Karpas-422 (cell line): ENCODE measurements at regions not wholly inside any gene's neighbourhood (a gene's known extent, or its start where the extent isn't known, plus 50 kb on each side); places are given as distances from the start of the nearest gene placed in this dataset.

Source experiments
- DNase-seq: peaks from one replicate; pipeline ENCODE4 v3.0.0-alpha.2; 2015
- H2AFZ ChIP-seq: fragments of 200-600 bp; sonication (generic); 2 replicates; pipeline ENCODE4 v1.6.1; 2014; ENCODE audit warnings: antibody characterized with exemption, low read length, mixed read lengths
- H3K27ac ChIP-seq: fragments of 200-600 bp; sonication (generic); 2 replicates; pipeline ENCODE4 v1.5.1; 2014; ENCODE audit warnings: mild to moderate bottlenecking, low read length, moderate library complexity
- H3K27me3 ChIP-seq: fragments of 200-600 bp; sonication (generic); 2 replicates; pipeline ENCODE4 v1.6.1; 2014; ENCODE audit warnings: low read length, mixed read lengths
- H3K36me3 ChIP-seq: fragments of 200-600 bp; sonication (generic); 2 replicates; pipeline ENCODE4 v1.6.1; 2014; ENCODE audit warnings: low read length, mixed read lengths; ENCODE audit not compliant: insufficient read depth
- H3K4me1 ChIP-seq: fragments of 200-600 bp; sonication (generic); 2 replicates; pipeline ENCODE4 v1.6.1; 2014; ENCODE audit warnings: mild to moderate bottlenecking, low read length, mixed read lengths
- H3K4me2 ChIP-seq: fragments of 200-600 bp; sonication (generic); 2 replicates; pipeline ENCODE4 v1.6.1; 2014; ENCODE audit warnings: low read length, low read depth, mild to moderate bottlenecking; ENCODE audit not compliant: poor library complexity, severe bottlenecking
- H3K4me3 ChIP-seq: fragments of 200-600 bp; sonication (generic); 2 replicates; pipeline ENCODE4 v1.5.1; 2014; ENCODE audit warnings: mild to moderate bottlenecking, antibody characterized with exemption, low read length, mixed read lengths
- H3K79me2 ChIP-seq: fragments of 200-600 bp; sonication (generic); 2 replicates; pipeline ENCODE4 v1.6.1; 2014; ENCODE audit warnings: mild to moderate bottlenecking, low read length, mixed read lengths
- H3K9ac ChIP-seq: fragments of 200-600 bp; sonication (generic); 2 replicates; pipeline ENCODE4 v1.6.0; 2014; ENCODE audit warnings: low read length
- H3K9me2 ChIP-seq: fragments of 200-600 bp; sonication (generic), shearing (Covaris generic); replicated peaks from 2 replicates; pipeline ENCODE4 v1.6.0; 2014; ENCODE audit warnings: mild to moderate bottlenecking, low read length, moderate library complexity; ENCODE audit not compliant: insufficient read depth
- H3K9me3 ChIP-seq: fragments of 300-700, 200-600 bp; sonication (generic); 2 replicates; pipeline ENCODE4 v1.6.1; 2014; ENCODE audit warnings: low read length, mixed read lengths
- H4K20me1 ChIP-seq: fragments of 200-600 bp; sonication (generic); 2 replicates; pipeline ENCODE4 v1.6.1; 2014; ENCODE audit warnings: mild to moderate bottlenecking, antibody characterized with exemption, low read length, low read depth; ENCODE audit not compliant: insufficient read depth

DNA sequence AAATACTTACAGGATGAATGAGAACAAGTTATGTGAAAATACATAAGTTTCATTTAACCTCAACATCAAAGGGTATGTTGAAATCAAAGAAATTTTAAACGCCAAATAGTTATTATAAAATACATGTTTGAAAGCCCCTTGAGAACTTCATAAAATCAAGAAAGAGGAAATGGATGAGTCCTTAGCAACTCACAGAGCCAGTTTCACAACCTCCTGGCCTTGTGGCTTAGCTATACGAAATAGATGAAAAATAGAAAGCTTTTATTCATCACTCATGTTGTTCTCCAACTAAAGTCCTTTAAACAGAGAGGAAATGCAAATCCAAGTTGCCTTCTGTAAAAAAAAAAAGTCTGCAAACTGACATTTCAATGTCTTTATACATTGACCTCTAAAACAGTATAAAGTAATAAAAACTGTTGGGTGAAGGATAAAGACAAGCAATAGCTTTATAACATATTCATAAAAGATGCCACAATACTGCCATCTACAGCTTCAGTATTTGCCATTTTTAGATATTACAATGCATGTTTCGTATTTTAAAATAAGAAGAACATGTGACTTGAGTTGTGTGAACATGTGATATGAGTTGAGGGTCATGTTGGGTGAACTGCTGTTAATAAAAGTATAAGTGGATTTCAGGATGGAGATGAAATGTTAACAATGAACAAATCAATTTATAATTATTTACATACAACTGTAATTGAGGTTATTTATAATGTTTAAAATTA is 847.8 kb downstream of the MRPL39 start:
- no peaks in the 10 kb centered on the region for H3K79me2 ChIP-seq
- H3K27me3 ChIP-seq = no peaks in the 10 kb centered on the region
- no peak overlapping the region for H2AFZ ChIP-seq
- H3K9me2 ChIP-seq = no peaks in the 10 kb centered on the region
- 0 out of 2 replicates have a peak, but pooled peaks cover 8% of the 10 kb centered on the region for H3K9me3 ChIP-seq
- no peak overlapping the region for H3K4me2 ChIP-seq
- no peak overlapping the region for H3K27ac ChIP-seq
- H3K36me3 ChIP-seq = no peaks in the 10 kb centered on the region
- DNase-seq = no peak
- H3K9ac ChIP-seq = no peak overlapping the region
- no peaks in the 10 kb centered on the region for H3K4me1 ChIP-seq
- no peaks in the 10 kb centered on the region for H4K20me1 ChIP-seq
- no peak overlapping the region for H3K4me3 ChIP-seq

DNA sequence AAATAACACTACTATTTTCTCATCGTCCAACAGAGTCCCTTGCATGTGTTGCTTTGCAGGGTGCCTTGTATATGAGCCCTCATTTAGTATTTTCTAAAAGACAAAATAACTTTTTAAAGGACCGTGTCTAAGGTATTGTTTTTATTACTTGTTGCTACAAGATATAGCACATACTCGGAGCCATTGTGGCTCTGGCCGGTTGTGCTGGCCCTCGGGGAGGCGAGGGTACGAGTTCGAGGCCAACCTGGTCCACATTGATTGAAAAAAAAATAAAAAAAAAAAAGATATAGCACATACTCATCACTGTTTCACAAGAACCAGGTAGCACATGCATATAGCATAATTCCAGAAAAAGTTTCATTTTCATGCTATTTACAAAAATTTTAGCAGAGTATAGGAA is 869.2 kb downstream of the MRPL39 start:
- peaks cover 4% of the 10 kb centered on the region; the same call in 1 of the 2 replicates for H3K9me3 ChIP-seq
- no peak overlapping the region for H3K4me3 ChIP-seq
- H3K27me3 ChIP-seq = no peaks in the 10 kb centered on the region
- no peaks in the 10 kb centered on the region for H3K79me2 ChIP-seq
- no peak overlapping the region for H2AFZ ChIP-seq
- no peaks in the 10 kb centered on the region for H4K20me1 ChIP-seq
- H3K4me1 ChIP-seq = no peaks in the 10 kb centered on the region
- no peak overlapping the region for H3K27ac ChIP-seq
- H3K9ac ChIP-seq = no peak overlapping the region
- DNase-seq = no peak
- no peak overlapping the region for H3K4me2 ChIP-seq
- no peaks in the 10 kb centered on the region for H3K9me2 ChIP-seq
- H3K36me3 ChIP-seq = no peaks in the 10 kb centered on the region

DNA sequence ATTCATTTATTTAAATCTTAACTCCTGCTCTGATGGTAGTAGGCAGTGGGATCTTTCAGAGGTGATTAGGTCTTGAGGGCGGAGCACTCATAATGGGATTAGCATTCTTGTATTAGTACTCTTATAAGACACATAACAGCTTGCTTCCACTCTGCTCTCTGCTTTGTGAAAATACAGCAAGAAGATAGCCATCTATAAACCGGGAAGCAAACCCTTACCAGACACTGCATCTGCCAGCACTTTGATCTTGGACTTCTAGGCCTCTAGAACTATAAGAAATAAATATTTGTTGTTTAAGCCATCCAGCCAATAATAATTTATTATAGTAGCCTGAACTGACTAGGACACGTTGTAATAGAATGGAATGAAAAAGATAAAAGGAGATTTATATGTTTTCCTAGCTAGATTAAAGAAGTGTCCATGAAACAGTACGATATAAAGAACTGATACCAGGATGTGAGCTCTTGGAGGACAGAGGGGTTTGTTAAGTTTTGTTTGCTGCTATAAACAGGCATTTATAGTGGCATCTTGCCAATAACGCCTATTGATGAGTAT is 869.9 kb downstream of the MRPL39 start:
- H4K20me1 ChIP-seq = no peaks in the 10 kb centered on the region

DNA sequence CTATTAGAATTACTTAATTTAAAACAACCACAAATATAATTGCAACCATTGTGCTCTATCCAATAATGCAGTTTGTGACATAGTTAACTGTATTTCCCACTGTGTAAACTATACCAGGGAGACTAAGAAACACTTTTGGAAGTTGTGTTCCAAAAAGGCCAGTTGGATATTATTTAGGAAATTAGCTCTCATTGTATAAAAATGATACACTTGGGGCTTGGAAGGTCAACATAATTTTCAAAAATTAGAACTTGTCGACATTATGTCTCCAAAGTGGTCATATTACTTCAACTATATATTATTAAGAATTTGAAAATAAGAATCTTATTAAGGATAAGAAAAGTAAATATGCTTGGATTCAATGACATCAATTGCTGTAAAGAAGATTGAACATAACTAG is 876.6 kb downstream of the MRPL39 start:
- H3K9me2 ChIP-seq = no peaks in the 10 kb centered on the region
- no peaks in the 10 kb centered on the region for H3K4me1 ChIP-seq
- no peaks in the 10 kb centered on the region for H3K79me2 ChIP-seq
- H3K4me3 ChIP-seq = no peak overlapping the region
- DNase-seq = no peak
- no peak overlapping the region for H3K9ac ChIP-seq
- H4K20me1 ChIP-seq = no peaks in the 10 kb centered on the region
- no peaks in the 10 kb centered on the region for H3K27me3 ChIP-seq
- H3K4me2 ChIP-seq = no peak overlapping the region
- no peaks in the 10 kb centered on the region for H3K36me3 ChIP-seq
- H3K9me3 ChIP-seq = peaks cover 6% of the 10 kb centered on the region; the same call in 1 of the 2 replicates
- no peak overlapping the region for H2AFZ ChIP-seq
- no peak overlapping the region for H3K27ac ChIP-seq

More for the DNA sequence above, 869.9 kb downstream of the MRPL39 start:
- Histone ChIP-seq H3K4me2 (no peak overlapping the region), H3K9me2 (no peaks in the 10 kb centered on the region), H3K79me2 (no peaks in the 10 kb centered on the region), H3K36me3 (no peaks in the 10 kb centered on the region), H3K4me3 (no peak overlapping the region), H3K27me3 (no peaks in the 10 kb centered on the region), H3K9me3 (peaks cover 6% of the 10 kb centered on the region; the same call in 1 of the 2 replicates), H3K9ac (no peak overlapping the region), H3K27ac (no peak overlapping the region), H2AFZ (no peak overlapping the region), H3K4me1 (no peaks in the 10 kb centered on the region)
- no peak for DNase-seq

DNA sequence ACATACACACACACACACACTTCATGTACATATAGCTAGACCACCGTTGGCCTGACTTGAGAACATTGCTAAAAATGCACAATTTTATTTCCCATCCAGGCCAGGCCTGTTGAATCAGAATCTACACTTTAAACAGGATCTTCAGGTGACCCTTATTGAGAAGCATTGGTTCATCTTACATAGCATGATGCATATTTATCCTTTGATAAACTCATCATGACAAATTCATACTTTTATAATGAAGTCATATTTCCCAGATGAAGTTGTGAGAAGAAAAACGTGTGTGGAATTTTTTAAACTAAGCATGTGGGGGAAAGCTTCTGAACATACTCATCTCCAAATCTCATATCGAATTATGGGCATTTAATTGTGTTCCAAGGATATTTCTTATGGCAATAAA is 877.7 kb downstream of the MRPL39 start:
- Histone ChIP-seq H3K9me2 (no peaks in the 10 kb centered on the region), H3K4me3 (no peak overlapping the region), H3K79me2 (no peaks in the 10 kb centered on the region), H3K36me3 (no peaks in the 10 kb centered on the region), H3K27me3 (no peaks in the 10 kb centered on the region), H3K4me1 (no peaks in the 10 kb centered on the region), H3K9ac (no peak overlapping the region), H3K27ac (no peak overlapping the region), H3K4me2 (no peak overlapping the region), H2AFZ (no peak overlapping the region), H3K9me3 (peaks cover 6% of the 10 kb centered on the region; the same call in 1 of the 2 replicates), H4K20me1 (no peaks in the 10 kb centered on the region)
- no peak for DNase-seq

GRCh38 chr21:24727803-24728440 is 879.4 kb downstream of the MRPL39 start:
- DNase-seq = no peak
- Histone ChIP-seq H3K27ac (no peak overlapping the region), H3K4me1 (no peaks in the 10 kb centered on the region), H3K9me3 (peaks cover 5% of the 10 kb centered on the region; the same call in 1 of the 2 replicates), H3K9ac (no peak overlapping the region), H3K4me3 (no peak overlapping the region), H4K20me1 (no peaks in the 10 kb centered on the region), H3K9me2 (no peaks in the 10 kb centered on the region), H3K4me2 (no peak overlapping the region), H3K27me3 (no peaks in the 10 kb centered on the region), H3K36me3 (no peaks in the 10 kb centered on the region), H3K79me2 (no peaks in the 10 kb centered on the region), H2AFZ (no peak overlapping the region)

- no peaks in the 10 kb centered on the region for H4K20me1 ChIP-seq
- no peaks in the 10 kb centered on the region for H3K4me1 ChIP-seq
- H3K9me2 ChIP-seq = no peaks in the 10 kb centered on the region
- H3K4me3 ChIP-seq = no peak overlapping the region
- no peak overlapping the region for H3K27ac ChIP-seq
- no peaks in the 10 kb centered on the region for H3K79me2 ChIP-seq
- no peaks in the 10 kb centered on the region; the same call in 1 of the 2 replicates for H3K9me3 ChIP-seq
- no peak overlapping the region for H3K4me2 ChIP-seq
- no peak for DNase-seq
- H3K27me3 ChIP-seq = no peaks in the 10 kb centered on the region
- no peak overlapping the region for H2AFZ ChIP-seq
- H3K9ac ChIP-seq = no peak overlapping the region
- H3K36me3 ChIP-seq = no peaks in the 10 kb centered on the region
Measured at GRCh38 chr21:24716281-24716918, 890.9 kb downstream of the MRPL39 start.

DNA sequence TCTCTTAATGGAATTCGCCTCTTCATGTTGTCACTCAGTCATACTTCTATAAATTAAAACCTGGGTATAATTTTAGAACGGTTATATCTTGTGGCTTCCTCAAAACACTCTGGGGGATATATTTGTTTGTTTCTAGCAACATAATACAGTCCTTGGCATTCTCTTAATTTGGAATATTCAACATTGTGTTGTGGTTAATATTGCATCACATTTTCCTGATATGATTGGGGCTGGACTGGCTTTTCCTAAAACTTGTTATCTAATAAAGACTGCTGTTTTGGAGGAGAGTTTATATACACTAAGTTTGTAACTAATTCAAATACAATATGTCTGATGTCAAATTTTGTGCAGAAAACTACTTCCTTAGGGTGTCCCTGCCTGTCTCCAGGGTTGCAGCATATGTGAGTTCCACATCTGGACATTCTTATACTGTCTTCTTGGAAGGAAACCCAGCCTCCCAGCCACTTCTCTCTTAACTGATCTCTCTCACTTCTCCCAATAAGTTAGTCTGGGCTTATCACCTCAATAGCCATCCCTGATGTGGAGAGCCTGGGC is 892.6 kb downstream of the MRPL39 start:
- H4K20me1 ChIP-seq = no peaks in the 10 kb centered on the region

More for the DNA sequence above, 892.6 kb downstream of the MRPL39 start:
- no peaks in the 10 kb centered on the region for H3K4me1 ChIP-seq
- H3K27me3 ChIP-seq = no peaks in the 10 kb centered on the region
- H3K79me2 ChIP-seq = no peaks in the 10 kb centered on the region
- no peak overlapping the region for H3K9ac ChIP-seq
- no peak overlapping the region for H2AFZ ChIP-seq
- H3K36me3 ChIP-seq = no peaks in the 10 kb centered on the region
- no peak overlapping the region for H3K27ac ChIP-seq
- DNase-seq = no peak
- H3K9me3 ChIP-seq = peaks cover 2% of the 10 kb centered on the region; the same call in 1 of the 2 replicates
- no peak overlapping the region for H3K4me3 ChIP-seq
- no peaks in the 10 kb centered on the region for H3K9me2 ChIP-seq
- H3K4me2 ChIP-seq = no peak overlapping the region
